ENCODE measurements at regions not wholly inside any gene's neighbourhood (a gene's known extent, or its start where the extent isn't known, plus 50 kb on each side); places are given as distances from the start of the nearest gene placed in this dataset.

DNA sequence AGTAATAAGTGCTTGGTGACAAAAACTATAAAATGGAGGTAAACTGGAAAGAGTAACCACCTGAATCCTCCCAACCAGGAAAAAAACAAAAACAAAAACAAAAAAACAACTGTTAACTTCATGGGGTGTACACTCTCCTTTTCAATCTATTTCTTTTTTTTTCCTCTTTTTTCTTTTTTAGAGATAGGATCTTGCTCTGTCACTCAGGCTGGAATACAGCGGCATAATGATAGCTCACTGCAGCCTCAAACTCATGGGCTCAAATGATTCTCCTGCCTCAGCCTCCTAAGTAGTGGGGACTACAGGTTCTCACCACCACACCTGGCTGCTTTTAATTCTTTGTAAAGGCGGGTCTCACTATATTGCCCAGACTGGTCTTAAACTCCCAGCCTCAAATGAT, 76.8 kb downstream of the PHLDA1 start:
- Histone ChIP-seq H2AFZ (ENCODE audit: low read length) (no peak overlapping the region), H3K18ac (ENCODE audit: low read length) (no peak overlapping the region), H2BK5ac (ENCODE audit: low read length) (no peak overlapping the region), H3K36me3 (replicated peaks in 1 of 2; ENCODE audit: control insufficient read depth in 2 of 2, insufficient read depth in 2 of 2, low read length in 2 of 2) (no peaks in the 10 kb centered on the region), H3K79me1 (ENCODE audit: low read depth, low read length) (no peaks in the 10 kb centered on the region), H3K4me1 (ENCODE audit: control insufficient read depth in 2 of 2, insufficient read depth in 1 of 2, low read depth in 1 of 2, low read length in 2 of 2) (peaks cover 11 to 29% of the 10 kb centered on the region in 2 donors), H2AK5ac (ENCODE audit: low read depth, low read length) (no peak overlapping the region), H4K91ac (ENCODE audit: low read depth, low read length, poor library complexity) (no peak overlapping the region), H3K4me2 (ENCODE audit: insufficient read depth, low read length, poor library complexity, severe bottlenecking) (no peak overlapping the region), H3K9me3 (replicated peaks in 1 of 2; ENCODE audit: control insufficient read depth in 2 of 2, insufficient read depth in 1 of 2, low read depth in 1 of 2, low read length in 2 of 2) (no peaks in the 10 kb centered on the region), H3K4ac (ENCODE audit: low read length) (no peak overlapping the region), H3K27ac (replicated peaks; ENCODE audit: low read length) (no peak overlapping the region), H3K9ac (ENCODE audit: low read depth, low read length, poor library complexity) (no peak overlapping the region), H3K4me3 (ENCODE audit: low read length in 2 of 2) (no peak overlapping the region), H2BK12ac (ENCODE audit: low read length) (no peak overlapping the region), H3K27me3 (ENCODE audit: control insufficient read depth in 3 of 3, insufficient read depth in 3 of 3, low read depth in 1 of 3, low read length in 3 of 3) (peaks cover 0 to 2% (median 0%) of the 10 kb centered on the region in 3 experiments), H2BK15ac (ENCODE audit: low read length) (no peak overlapping the region), H3K23ac (ENCODE audit: low read depth, low read length, poor library complexity) (no peak overlapping the region), H3K14ac (ENCODE audit: low read length) (no peak overlapping the region), H2BK120ac (ENCODE audit: low read depth, low read length) (no peak overlapping the region), H4K8ac (ENCODE audit: low read depth, low read length) (no peak overlapping the region)
- WGBS, 2 donors (ENCODE audit: extremely low coverage in 2 of 2, insufficient read length in 2 of 2, insufficient replicate concordance in 1 of 2) = no CpG with 5 or more reads among the region's 2 CpGs
- DNase-seq (ENCODE audit: low spot score) = no peak

- no peak overlapping the region for H3K4me2 ChIP-seq (ENCODE audit: insufficient read depth, low read length, poor library complexity, severe bottlenecking)
- no peak overlapping the region for H3K27ac ChIP-seq (replicated peaks; ENCODE audit: low read length)
- H4K8ac ChIP-seq (ENCODE audit: low read depth, low read length) = no peak overlapping the region
- H2AK5ac ChIP-seq (ENCODE audit: low read depth, low read length) = no peak overlapping the region
- no peak overlapping the region for H3K4me3 ChIP-seq (ENCODE audit: low read length in 2 of 2)
- H3K14ac ChIP-seq (ENCODE audit: low read length) = no peak overlapping the region
- H2BK15ac ChIP-seq (ENCODE audit: low read length) = no peak overlapping the region
- H2BK12ac ChIP-seq (ENCODE audit: low read length) = no peak overlapping the region
- no peak overlapping the region for H2BK120ac ChIP-seq (ENCODE audit: low read depth, low read length)
- H3K27me3 ChIP-seq (ENCODE audit: control insufficient read depth in 3 of 3, insufficient read depth in 3 of 3, low read depth in 1 of 3, low read length in 3 of 3) = peaks cover 0 to 2% (median 0%) of the 10 kb centered on the region in 3 experiments
- H3K79me1 ChIP-seq (ENCODE audit: low read depth, low read length) = no peaks in the 10 kb centered on the region
- H3K36me3 ChIP-seq (replicated peaks in 1 of 2; ENCODE audit: control insufficient read depth in 2 of 2, insufficient read depth in 2 of 2, low read length in 2 of 2) = no peaks in the 10 kb centered on the region
- H4K91ac ChIP-seq (ENCODE audit: low read depth, low read length, poor library complexity) = no peak overlapping the region
- no peak for DNase-seq (ENCODE audit: low spot score)
- no peak overlapping the region for H3K9ac ChIP-seq (ENCODE audit: low read depth, low read length, poor library complexity)
- peaks cover 9 to 22% of the 10 kb centered on the region in 2 donors for H3K4me1 ChIP-seq (ENCODE audit: control insufficient read depth in 2 of 2, insufficient read depth in 1 of 2, low read depth in 1 of 2, low read length in 2 of 2)
- no peak overlapping the region for H3K23ac ChIP-seq (ENCODE audit: low read depth, low read length, poor library complexity)
- H3K9me3 ChIP-seq (replicated peaks in 1 of 2; ENCODE audit: control insufficient read depth in 2 of 2, insufficient read depth in 1 of 2, low read depth in 1 of 2, low read length in 2 of 2) = no peaks in the 10 kb centered on the region
- no peak overlapping the region for H3K4ac ChIP-seq (ENCODE audit: low read length)
- H3K18ac ChIP-seq (ENCODE audit: low read length) = no peak overlapping the region
- H2AFZ ChIP-seq (ENCODE audit: low read length) = no peak overlapping the region
- H2BK5ac ChIP-seq (ENCODE audit: low read length) = no peak overlapping the region
- no CpG with 5 or more reads among the region's 3 CpGs for WGBS, 2 donors (ENCODE audit: extremely low coverage in 2 of 2, insufficient read length in 2 of 2, insufficient replicate concordance in 1 of 2)
Observed at GRCh38 chr12:75954041-75954440, 77.5 kb downstream of the PHLDA1 start.

GRCh38 chr12:75953312-75953906, 78.2 kb downstream of the PHLDA1 start:
- H4K91ac ChIP-seq (ENCODE audit: low read depth, low read length, poor library complexity) = no peak overlapping the region
- no peak overlapping the region for H3K4me3 ChIP-seq (ENCODE audit: low read length in 2 of 2)
- WGBS, 2 donors (ENCODE audit: extremely low coverage in 2 of 2, insufficient read length in 2 of 2, insufficient replicate concordance in 1 of 2) = no CpG with 5 or more reads among the region's 5 CpGs

DNA sequence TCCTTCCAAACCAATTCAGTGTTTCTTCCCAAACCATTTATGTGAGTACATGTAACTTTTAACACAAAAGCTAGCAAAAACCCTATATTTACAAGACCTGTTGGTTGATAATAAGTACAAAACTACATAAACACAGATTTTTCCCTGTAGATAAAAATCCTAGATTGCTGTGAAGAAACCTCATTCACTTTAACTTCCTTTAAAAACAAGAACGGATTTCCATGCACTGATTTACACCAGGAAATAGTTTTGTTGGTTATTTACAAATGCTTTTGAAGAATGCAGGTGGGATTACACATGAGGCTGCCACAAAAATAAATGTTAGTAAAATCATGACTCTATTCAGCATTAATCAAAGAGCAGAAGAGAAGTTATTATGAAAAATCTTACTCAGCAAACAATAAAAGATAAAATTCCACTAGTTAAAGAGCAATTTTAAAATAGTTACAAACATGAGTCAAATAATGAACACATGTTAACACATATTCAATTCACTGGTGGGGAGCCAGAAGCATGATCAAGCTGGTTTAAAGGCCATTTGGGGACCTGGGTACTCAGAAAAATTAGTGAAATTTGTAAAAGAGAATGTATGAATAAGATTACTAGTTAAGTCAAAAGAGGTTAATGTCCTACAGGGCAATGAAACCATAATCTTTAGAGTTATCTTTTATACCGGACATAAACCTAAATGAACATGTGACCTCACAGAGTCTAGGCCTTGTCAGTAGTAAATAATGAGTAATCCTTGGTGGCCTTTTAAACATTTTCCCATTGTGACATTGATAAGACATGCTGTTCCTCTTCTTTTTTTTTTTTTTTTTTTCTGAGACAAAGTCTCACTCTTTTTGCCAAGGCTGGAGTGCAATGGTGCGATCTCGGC, 79.9 kb downstream of the PHLDA1 start:
- H3K79me1 ChIP-seq (ENCODE audit: low read depth, low read length) = no peaks in the 10 kb centered on the region
- H4K8ac ChIP-seq (ENCODE audit: low read depth, low read length) = no peak overlapping the region
- no peak overlapping the region for H3K9ac ChIP-seq (ENCODE audit: low read depth, low read length, poor library complexity)
- H2BK5ac ChIP-seq (ENCODE audit: low read length) = no peak overlapping the region
- H2BK120ac ChIP-seq (ENCODE audit: low read depth, low read length) = no peak overlapping the region
- no peak overlapping the region for H4K91ac ChIP-seq (ENCODE audit: low read depth, low read length, poor library complexity)
- H3K23ac ChIP-seq (ENCODE audit: low read depth, low read length, poor library complexity) = no peak overlapping the region
- H2AFZ ChIP-seq (ENCODE audit: low read length) = no peak overlapping the region
- no peak overlapping the region for H3K4me3 ChIP-seq (ENCODE audit: low read length in 2 of 2)
- H3K18ac ChIP-seq (ENCODE audit: low read length) = no peak overlapping the region
- no peaks in the 10 kb centered on the region for H3K9me3 ChIP-seq (replicated peaks in 1 of 2; ENCODE audit: control insufficient read depth in 2 of 2, insufficient read depth in 1 of 2, low read depth in 1 of 2, low read length in 2 of 2)
- H3K27me3 ChIP-seq (ENCODE audit: control insufficient read depth in 3 of 3, insufficient read depth in 3 of 3, low read depth in 1 of 3, low read length in 3 of 3) = peaks cover 0 to 2% (median 0%) of the 10 kb centered on the region in 3 experiments
- no peak overlapping the region for H3K4ac ChIP-seq (ENCODE audit: low read length)
- H3K4me1 ChIP-seq (ENCODE audit: control insufficient read depth in 2 of 2, insufficient read depth in 1 of 2, low read depth in 1 of 2, low read length in 2 of 2) = peaks cover 3 to 16% of the 10 kb centered on the region in 2 donors
- no peak overlapping the region for H3K4me2 ChIP-seq (ENCODE audit: insufficient read depth, low read length, poor library complexity, severe bottlenecking)
- H3K14ac ChIP-seq (ENCODE audit: low read length) = no peak overlapping the region
- H2BK15ac ChIP-seq (ENCODE audit: low read length) = no peak overlapping the region
- no CpG with 5 or more reads among the region's 4 CpGs for WGBS, 2 donors (ENCODE audit: extremely low coverage in 2 of 2, insufficient read length in 2 of 2, insufficient replicate concordance in 1 of 2)
- no peak overlapping the region for H2AK5ac ChIP-seq (ENCODE audit: low read depth, low read length)
- no peak for DNase-seq (ENCODE audit: low spot score)
- no peak overlapping the region for H2BK12ac ChIP-seq (ENCODE audit: low read length)
- no peak overlapping the region for H3K27ac ChIP-seq (replicated peaks; ENCODE audit: low read length)
- H3K36me3 ChIP-seq (replicated peaks in 1 of 2; ENCODE audit: control insufficient read depth in 2 of 2, insufficient read depth in 2 of 2, low read length in 2 of 2) = no peaks in the 10 kb centered on the region

More at GRCh38 chr12:75953312-75953906, 78.2 kb downstream of the PHLDA1 start:
- H3K14ac ChIP-seq (ENCODE audit: low read length) = no peak overlapping the region
- H4K8ac ChIP-seq (ENCODE audit: low read depth, low read length) = no peak overlapping the region
- H2AK5ac ChIP-seq (ENCODE audit: low read depth, low read length) = no peak overlapping the region
- no peaks in the 10 kb centered on the region for H3K79me1 ChIP-seq (ENCODE audit: low read depth, low read length)
- peaks cover 0 to 2% (median 0%) of the 10 kb centered on the region in 3 experiments for H3K27me3 ChIP-seq (ENCODE audit: control insufficient read depth in 3 of 3, insufficient read depth in 3 of 3, low read depth in 1 of 3, low read length in 3 of 3)
- DNase-seq (ENCODE audit: low spot score) = no peak
- H3K4me2 ChIP-seq (ENCODE audit: insufficient read depth, low read length, poor library complexity, severe bottlenecking) = no peak overlapping the region
- H2BK120ac ChIP-seq (ENCODE audit: low read depth, low read length) = no peak overlapping the region
- H3K18ac ChIP-seq (ENCODE audit: low read length) = no peak overlapping the region
- H3K9me3 ChIP-seq (replicated peaks in 1 of 2; ENCODE audit: control insufficient read depth in 2 of 2, insufficient read depth in 1 of 2, low read depth in 1 of 2, low read length in 2 of 2) = no peaks in the 10 kb centered on the region
- no peak overlapping the region for H3K9ac ChIP-seq (ENCODE audit: low read depth, low read length, poor library complexity)
- no peak overlapping the region for H3K27ac ChIP-seq (replicated peaks; ENCODE audit: low read length)
- peaks cover 5 to 16% of the 10 kb centered on the region in 2 donors for H3K4me1 ChIP-seq (ENCODE audit: control insufficient read depth in 2 of 2, insufficient read depth in 1 of 2, low read depth in 1 of 2, low read length in 2 of 2)
- no peak overlapping the region for H2BK5ac ChIP-seq (ENCODE audit: low read length)
- H3K4ac ChIP-seq (ENCODE audit: low read length) = no peak overlapping the region
- H3K36me3 ChIP-seq (replicated peaks in 1 of 2; ENCODE audit: control insufficient read depth in 2 of 2, insufficient read depth in 2 of 2, low read length in 2 of 2) = no peaks in the 10 kb centered on the region
- H3K23ac ChIP-seq (ENCODE audit: low read depth, low read length, poor library complexity) = no peak overlapping the region
- H2BK15ac ChIP-seq (ENCODE audit: low read length) = no peak overlapping the region
- H2AFZ ChIP-seq (ENCODE audit: low read length) = no peak overlapping the region
- H2BK12ac ChIP-seq (ENCODE audit: low read length) = no peak overlapping the region

All from neuronal stem cell (in vitro differentiated cells).